ENCODE measurements at regions not wholly inside any gene's neighbourhood (a gene's known extent, or its start where the extent isn't known, plus 50 kb on each side); places are given as distances from the start of the nearest gene placed in this dataset.

DNA sequence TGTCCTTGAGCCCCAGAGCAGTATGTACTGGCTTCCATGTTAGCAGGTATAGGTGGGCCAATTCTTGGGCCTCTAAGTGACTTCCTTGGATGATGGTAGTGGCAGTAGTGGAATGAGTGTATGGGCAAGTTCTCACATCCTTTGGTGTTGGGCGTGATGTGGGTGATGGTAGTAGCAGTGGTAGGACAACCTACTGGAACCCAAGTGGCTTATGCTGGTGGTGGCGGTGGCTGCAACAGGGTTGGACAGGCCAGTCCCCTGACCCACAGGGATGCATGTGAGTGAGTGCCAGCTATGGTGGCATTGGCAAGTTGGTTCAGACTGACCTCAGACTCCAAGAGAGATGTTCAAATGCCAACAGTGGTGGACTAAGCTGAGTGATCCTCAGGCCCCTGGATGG lies 1228.2 kb downstream of the ROBO2 start:
- TF ChIP-seq, protein P1, sequence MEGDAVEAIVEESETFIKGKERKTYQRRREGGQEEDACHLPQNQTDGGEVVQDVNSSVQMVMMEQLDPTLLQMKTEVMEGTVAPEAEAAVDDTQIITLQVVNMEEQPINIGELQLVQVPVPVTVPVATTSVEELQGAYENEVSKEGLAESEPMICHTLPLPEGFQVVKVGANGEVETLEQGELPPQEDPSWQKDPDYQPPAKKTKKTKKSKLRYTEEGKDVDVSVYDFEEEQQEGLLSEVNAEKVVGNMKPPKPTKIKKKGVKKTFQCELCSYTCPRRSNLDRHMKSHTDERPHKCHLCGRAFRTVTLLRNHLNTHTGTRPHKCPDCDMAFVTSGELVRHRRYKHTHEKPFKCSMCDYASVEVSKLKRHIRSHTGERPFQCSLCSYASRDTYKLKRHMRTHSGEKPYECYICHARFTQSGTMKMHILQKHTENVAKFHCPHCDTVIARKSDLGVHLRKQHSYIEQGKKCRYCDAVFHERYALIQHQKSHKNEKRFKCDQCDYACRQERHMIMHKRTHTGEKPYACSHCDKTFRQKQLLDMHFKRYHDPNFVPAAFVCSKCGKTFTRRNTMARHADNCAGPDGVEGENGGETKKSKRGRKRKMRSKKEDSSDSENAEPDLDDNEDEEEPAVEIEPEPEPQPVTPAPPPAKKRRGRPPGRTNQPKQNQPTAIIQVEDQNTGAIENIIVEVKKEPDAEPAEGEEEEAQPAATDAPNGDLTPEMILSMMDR (conservative IDR thresholded peaks at IDR 0.05 in 1 of 2, IDR thresholded peaks at IDR 0.05 in 1 of 2; ENCODE audit: low read depth in 1 of 2, low read length in 2 of 2), result no peak
- no peak for TF ChIP-seq EZH2 (IDR thresholded peaks at IDR 0.05; ENCODE audit: low read length, missing control alignments)

Measured in fibroblast of lung (primary cell).